Loucy (cell line): ENCODE measurements at regions not wholly inside any gene's neighbourhood (a gene's known extent, or its start where the extent isn't known, plus 50 kb on each side); places are given as distances from the start of the nearest gene placed in this dataset.

Experiments
- H2AFZ ChIP-seq: fragments of 200-600 bp; sonication (generic); 2 replicates; pipeline ENCODE4 v1.6.0; 2016; ENCODE audit warnings: antibody characterized with exemption, mild to moderate bottlenecking, low read length, moderate library complexity
- H3F3A ChIP-seq: fragments of 200-600 bp; 2 replicates; pipeline ENCODE4 v1.6.0; 2016; ENCODE audit warnings: antibody characterized with exemption, low read depth, mild to moderate bottlenecking
- H3K27me3 ChIP-seq: fragments of 200-600 bp; sonication (generic); 2 replicates; pipeline ENCODE4 v1.6.1; 2014; ENCODE audit warnings: low read length, mild to moderate bottlenecking; ENCODE audit not compliant: insufficient read depth, poor library complexity, severe bottlenecking
- H3K36me3 ChIP-seq: fragments of 200-600 bp; sonication (generic); 2 replicates; pipeline ENCODE4 v1.6.1; 2016; ENCODE audit warnings: low read length; ENCODE audit not compliant: insufficient read depth
- H3K4me1 ChIP-seq: fragments of 200-600 bp; sonication (generic); 2 replicates; pipeline ENCODE4 v1.5.1; 2014; ENCODE audit warnings: low read length, mild to moderate bottlenecking; ENCODE audit not compliant: insufficient read depth, poor library complexity, severe bottlenecking
- H3K4me2 ChIP-seq: fragments of 200-600 bp; sonication (generic); 2 replicates; pipeline ENCODE4 v1.6.0; 2014; ENCODE audit warnings: antibody characterized with exemption, low read length, low read depth, mild to moderate bottlenecking; ENCODE audit not compliant: poor library complexity, severe bottlenecking
- H3K4me3 ChIP-seq: fragments of 200-600 bp; sonication (generic); 2 replicates; pipeline ENCODE4 v1.5.1; 2014; ENCODE audit warnings: low read length, mild to moderate bottlenecking, mixed read lengths; ENCODE audit not compliant: poor library complexity, severe bottlenecking
- H3K79me2 ChIP-seq: fragments of 200-600 bp; sonication (generic); 2 replicates; pipeline ENCODE4 v1.6.1; 2014; ENCODE audit warnings: low read length; ENCODE audit not compliant: insufficient read depth
- H3K9ac ChIP-seq: fragments of 200-600 bp; sonication (generic); 2 replicates; pipeline ENCODE4 v1.6.0; 2014; ENCODE audit warnings: mild to moderate bottlenecking, low read depth, low read length, moderate library complexity; ENCODE audit not compliant: poor library complexity, severe bottlenecking
- H3K9me2 ChIP-seq: fragments of 200-600 bp; sonication (generic); replicated peaks from 2 replicates; pipeline ENCODE4 v1.6.1; 2016; ENCODE audit warnings: low read depth, low read length, mixed read lengths
- H3K9me3 ChIP-seq: fragments of 200-600 bp; sonication (generic); 2 replicates; pipeline ENCODE4 v1.6.1; 2014; ENCODE audit warnings: mild to moderate bottlenecking, antibody characterized with exemption, low read length, low read depth; ENCODE audit not compliant: insufficient read depth
- H4K20me1 ChIP-seq: fragments of 200-600 bp; sonication (generic); 2 replicates; pipeline ENCODE4 v1.6.0; 2014; ENCODE audit warnings: antibody characterized with exemption, low read length, mild to moderate bottlenecking; ENCODE audit not compliant: insufficient read depth, poor library complexity, severe bottlenecking
- EZH2phosphoT487 ChIP-seq: fragments of 200-600 bp; IDR thresholded peaks from 2 replicates; pipeline ENCODE4 v1.6.1; 2018; ENCODE audit warnings: antibody characterized with exemption, mild to moderate bottlenecking, moderate library complexity, borderline replicate concordance
- TF ChIP-seq, protein P1 (sequence below): fragments of 200-600 bp; sonication (generic); conservative IDR thresholded peaks from 2 replicates; pipeline ENCODE4 v1.5.1; 2014; ENCODE audit warnings: mild to moderate bottlenecking, antibody characterized with exemption, low read length

- Histone ChIP-seq H3K4me2 (no peak overlapping the region), H3K79me2 (no peaks in the 10 kb centered on the region), H3K9me3 (no peaks in the 10 kb centered on the region), H3K4me1 (no peaks in the 10 kb centered on the region), H3K36me3 (no peaks in the 10 kb centered on the region), H4K20me1 (no peaks in the 10 kb centered on the region), H3K9me2 (no peaks in the 10 kb centered on the region), H3K27me3 (no peaks in the 10 kb centered on the region), H2AFZ (no peak overlapping the region), H3K9ac (no peak overlapping the region), H3K4me3 (no peak overlapping the region), H3F3A (no peaks in the 10 kb centered on the region)
- TF ChIP-seq, protein P1, sequence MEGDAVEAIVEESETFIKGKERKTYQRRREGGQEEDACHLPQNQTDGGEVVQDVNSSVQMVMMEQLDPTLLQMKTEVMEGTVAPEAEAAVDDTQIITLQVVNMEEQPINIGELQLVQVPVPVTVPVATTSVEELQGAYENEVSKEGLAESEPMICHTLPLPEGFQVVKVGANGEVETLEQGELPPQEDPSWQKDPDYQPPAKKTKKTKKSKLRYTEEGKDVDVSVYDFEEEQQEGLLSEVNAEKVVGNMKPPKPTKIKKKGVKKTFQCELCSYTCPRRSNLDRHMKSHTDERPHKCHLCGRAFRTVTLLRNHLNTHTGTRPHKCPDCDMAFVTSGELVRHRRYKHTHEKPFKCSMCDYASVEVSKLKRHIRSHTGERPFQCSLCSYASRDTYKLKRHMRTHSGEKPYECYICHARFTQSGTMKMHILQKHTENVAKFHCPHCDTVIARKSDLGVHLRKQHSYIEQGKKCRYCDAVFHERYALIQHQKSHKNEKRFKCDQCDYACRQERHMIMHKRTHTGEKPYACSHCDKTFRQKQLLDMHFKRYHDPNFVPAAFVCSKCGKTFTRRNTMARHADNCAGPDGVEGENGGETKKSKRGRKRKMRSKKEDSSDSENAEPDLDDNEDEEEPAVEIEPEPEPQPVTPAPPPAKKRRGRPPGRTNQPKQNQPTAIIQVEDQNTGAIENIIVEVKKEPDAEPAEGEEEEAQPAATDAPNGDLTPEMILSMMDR, result no peak
- TF ChIP-seq EZH2phosphoT487, result no peak
These were observed 145.7 kb upstream of the PRSS16 start for GRCh38 chr6:27101824-27102223.

DNA sequence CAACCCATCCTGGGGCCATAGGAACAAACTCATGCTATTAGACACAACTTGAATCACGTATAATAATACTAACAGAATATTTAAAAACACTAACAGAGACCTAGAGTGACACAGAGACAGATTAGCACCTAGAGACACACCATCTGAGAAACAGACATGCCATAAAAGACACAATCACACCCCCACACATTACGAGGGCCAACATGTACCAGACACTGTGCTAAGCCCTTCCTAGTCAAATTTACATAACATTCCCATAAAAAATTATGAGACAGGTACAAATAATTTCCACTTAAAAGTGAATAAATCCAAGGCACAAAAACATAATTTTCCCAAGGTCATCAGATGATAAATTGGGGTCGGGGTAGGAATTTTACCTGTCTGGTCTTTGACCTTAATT lies 141.1 kb upstream of the PRSS16 start:
- H3K9me2 ChIP-seq, result no peaks in the 10 kb centered on the region
- H3F3A ChIP-seq, result no peaks in the 10 kb centered on the region
- no peak for TF ChIP-seq EZH2phosphoT487
- TF ChIP-seq, protein P1, result no peak
- peaks cover under 1% of the 10 kb centered on the region; the same call in 1 of the 2 replicates for H3K9me3 ChIP-seq
- no peak overlapping the region for H3K4me3 ChIP-seq
- no peaks in the 10 kb centered on the region for H3K36me3 ChIP-seq
- no peaks in the 10 kb centered on the region for H3K27me3 ChIP-seq
- no peaks in the 10 kb centered on the region for H3K4me1 ChIP-seq
- no peak overlapping the region for H3K9ac ChIP-seq
- no peak overlapping the region for H2AFZ ChIP-seq
- no peak overlapping the region for H3K4me2 ChIP-seq
- no peaks in the 10 kb centered on the region for H4K20me1 ChIP-seq
- no peaks in the 10 kb centered on the region for H3K79me2 ChIP-seq

DNA sequence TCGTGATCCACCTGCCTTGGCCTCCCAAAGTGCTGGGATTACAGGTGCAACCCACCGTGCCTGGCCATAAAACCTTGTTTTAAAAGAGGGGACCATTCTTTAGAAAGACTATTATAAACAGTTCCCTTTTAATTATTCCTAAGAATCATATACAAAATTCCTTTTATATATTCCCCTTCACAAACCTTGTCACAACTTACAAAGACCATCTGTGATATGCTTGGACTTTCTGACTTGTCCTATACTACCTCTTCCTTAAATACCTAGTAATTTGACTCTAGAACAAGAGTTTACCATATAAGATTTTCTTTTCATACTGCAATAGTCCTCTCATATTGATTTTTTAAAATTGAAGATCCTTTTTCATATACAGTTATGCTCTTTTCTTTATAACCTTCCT lies 135.8 kb upstream of the PRSS16 start:
- no peaks in the 10 kb centered on the region for H3K4me1 ChIP-seq
- no peaks in the 10 kb centered on the region for H3K36me3 ChIP-seq
- no peaks in the 10 kb centered on the region for H3F3A ChIP-seq
- H3K27me3 ChIP-seq, result no peaks in the 10 kb centered on the region
- no peaks in the 10 kb centered on the region for H3K79me2 ChIP-seq
- H3K4me3 ChIP-seq, result no peak overlapping the region
- no peak overlapping the region for H2AFZ ChIP-seq
- no peak overlapping the region for H3K9ac ChIP-seq
- TF ChIP-seq, protein P1, result no peak
- H3K4me2 ChIP-seq, result no peak overlapping the region
- H4K20me1 ChIP-seq, result no peaks in the 10 kb centered on the region
- H3K9me2 ChIP-seq, result no peaks in the 10 kb centered on the region
- peaks cover 13% of the 10 kb centered on the region; the same call in 1 of the 2 replicates for H3K9me3 ChIP-seq
